ENCODE measurements at regions not wholly inside any gene's neighbourhood (a gene's known extent, or its start where the extent isn't known, plus 50 kb on each side); places are given as distances from the start of the nearest gene placed in this dataset.

- no peaks in the 10 kb centered on the region for H4K20me1 ChIP-seq
- no peaks in the 10 kb centered on the region for H3K9me3 ChIP-seq (replicated peaks in 1 of 11)
- no peak overlapping the region for H3K4me3 ChIP-seq
- H3K27me3 ChIP-seq: no peaks in the 10 kb centered on the region
- H3K27ac ChIP-seq: no peak overlapping the region
- no peak for TF ChIP-seq Cebpa-rat (IDR thresholded peaks at IDR 0.05)
- H3K36me3 ChIP-seq: no peaks in the 10 kb centered on the region
- no peak overlapping the region for H3K4me2 ChIP-seq
- H3K9ac ChIP-seq: no peak overlapping the region
- H3K4me1 ChIP-seq: peaks cover 0 to 7% (median 2%) of the 10 kb centered on the region in 10 experiments; a peak in 6 of 20 replicates
Measured at GRCh38 chr9:8168916-8169438, 369.4 kb upstream of the DMAC1 start.

- TF ChIP-seq Cebpa-rat (IDR thresholded peaks at IDR 0.05): no peak
- no peak overlapping the region for H3K9ac ChIP-seq
- no peaks in the 10 kb centered on the region for H3K4me1 ChIP-seq
- no peak overlapping the region for H3K4me3 ChIP-seq
- no peaks in the 10 kb centered on the region for H3K27me3 ChIP-seq
- H3K27ac ChIP-seq: no peak overlapping the region
- peaks cover 0 to 3% (median 0%) of the 10 kb centered on the region in 11 experiments; a peak in 1 of 22 replicates for H3K9me3 ChIP-seq (replicated peaks in 1 of 11)
- no peak overlapping the region for H3K4me2 ChIP-seq
- H3K36me3 ChIP-seq: no peaks in the 10 kb centered on the region
- H4K20me1 ChIP-seq: no peaks in the 10 kb centered on the region
Measured at GRCh38 chr9:8160787-8161186, 361.2 kb upstream of the DMAC1 start.

GRCh38 chr9:8158574-8158973, 359.0 kb upstream of the DMAC1 start:
- Histone ChIP-seq H3K4me2 (no peak overlapping the region), H3K4me3 (no peak overlapping the region), H3K4me1 (no peaks in the 10 kb centered on the region), H3K9ac (no peak overlapping the region), H3K27me3 (no peaks in the 10 kb centered on the region), H4K20me1 (no peaks in the 10 kb centered on the region), H3K9me3 (replicated peaks in 1 of 11) (peaks cover 0 to 3% (median 0%) of the 10 kb centered on the region in 11 experiments; a peak in 1 of 22 replicates), H3K36me3 (no peaks in the 10 kb centered on the region), H3K27ac (no peak overlapping the region)
- TF ChIP-seq Cebpa-rat (IDR thresholded peaks at IDR 0.05): no peak

- Histone ChIP-seq H3K27me3 (no peaks in the 10 kb centered on the region), H3K9me3 (replicated peaks in 1 of 11) (peaks cover 0 to 3% (median 0%) of the 10 kb centered on the region in 11 experiments; a peak in 1 of 22 replicates), H4K20me1 (no peaks in the 10 kb centered on the region), H3K36me3 (no peaks in the 10 kb centered on the region), H3K9ac (no peak overlapping the region), H3K4me1 (no peaks in the 10 kb centered on the region), H3K4me3 (no peak overlapping the region), H3K4me2 (no peak overlapping the region), H3K27ac (no peak overlapping the region)
- no peak for TF ChIP-seq Cebpa-rat (IDR thresholded peaks at IDR 0.05)
Measured at GRCh38 chr9:8157683-8158324, 358.2 kb upstream of the DMAC1 start.

- Histone ChIP-seq H3K27me3 (no peaks in the 10 kb centered on the region), H3K4me2 (no peak overlapping the region), H3K4me1 (no peaks in the 10 kb centered on the region), H3K27ac (no peak overlapping the region), H3K9ac (no peak overlapping the region), H3K4me3 (no peak overlapping the region), H3K36me3 (no peaks in the 10 kb centered on the region), H3K9me3 (replicated peaks in 1 of 11) (peaks cover 0 to 14% (median 0%) of the 10 kb centered on the region in 11 experiments; a peak in 3 of 22 replicates), H4K20me1 (no peaks in the 10 kb centered on the region)
- no peak for TF ChIP-seq Cebpa-rat (IDR thresholded peaks at IDR 0.05)
Measured at GRCh38 chr9:8156346-8156745, 356.8 kb upstream of the DMAC1 start.

GRCh38 chr9:8155706-8156105, 356.1 kb upstream of the DMAC1 start:
- Histone ChIP-seq H3K9ac (no peak overlapping the region), H3K4me2 (no peak overlapping the region), H3K27me3 (no peaks in the 10 kb centered on the region), H3K4me3 (no peak overlapping the region), H3K4me1 (no peaks in the 10 kb centered on the region), H3K27ac (no peak overlapping the region), H3K9me3 (replicated peaks in 1 of 11) (peaks cover 0 to 20% (median 4%) of the 10 kb centered on the region in 11 experiments; a peak in 8 of 22 replicates), H3K36me3 (no peaks in the 10 kb centered on the region), H4K20me1 (no peaks in the 10 kb centered on the region)
- no peak for TF ChIP-seq Cebpa-rat (IDR thresholded peaks at IDR 0.05)

GRCh38 chr9:8143677-8144076, 344.1 kb upstream of the DMAC1 start:
- Histone ChIP-seq H3K4me3 (no peak overlapping the region), H3K27ac (no peak overlapping the region), H3K4me1 (no peaks in the 10 kb centered on the region), H3K9me3 (replicated peaks in 1 of 11) (peaks cover 0 to 10% (median 0%) of the 10 kb centered on the region in 11 experiments; a peak in 4 of 22 replicates), H3K4me2 (no peak overlapping the region), H3K27me3 (no peaks in the 10 kb centered on the region; a peak in 1 of 22 replicates), H4K20me1 (no peaks in the 10 kb centered on the region), H3K36me3 (no peaks in the 10 kb centered on the region), H3K9ac (no peak overlapping the region)
- no peak for TF ChIP-seq Cebpa-rat (IDR thresholded peaks at IDR 0.05)

- H4K20me1 ChIP-seq: no peaks in the 10 kb centered on the region
- H3K27ac ChIP-seq: no peak overlapping the region
- no peak overlapping the region for H3K9ac ChIP-seq
- H3K27me3 ChIP-seq: no peaks in the 10 kb centered on the region; a peak in 1 of 22 replicates
- no peaks in the 10 kb centered on the region for H3K4me1 ChIP-seq
- no peaks in the 10 kb centered on the region for H3K9me3 ChIP-seq (replicated peaks in 1 of 11)
- H3K36me3 ChIP-seq: no peaks in the 10 kb centered on the region
- H3K4me3 ChIP-seq: no peak overlapping the region
- TF ChIP-seq Cebpa-rat (IDR thresholded peaks at IDR 0.05): no peak
- no peak overlapping the region for H3K4me2 ChIP-seq
Measured at GRCh38 chr9:8140557-8140956, 341.0 kb upstream of the DMAC1 start.

GRCh38 chr9:8139756-8140155, 340.2 kb upstream of the DMAC1 start:
- Histone ChIP-seq H3K9ac (no peak overlapping the region), H4K20me1 (no peaks in the 10 kb centered on the region), H3K4me1 (no peaks in the 10 kb centered on the region), H3K27ac (no peak overlapping the region), H3K4me3 (no peak overlapping the region), H3K27me3 (no peaks in the 10 kb centered on the region; a peak in 1 of 22 replicates), H3K4me2 (no peak overlapping the region), H3K9me3 (replicated peaks in 1 of 11) (no peaks in the 10 kb centered on the region), H3K36me3 (no peaks in the 10 kb centered on the region)
- no peak for TF ChIP-seq Cebpa-rat (IDR thresholded peaks at IDR 0.05)

- no peak overlapping the region for H3K9ac ChIP-seq
- no peak for TF ChIP-seq Cebpa-rat (IDR thresholded peaks at IDR 0.05)
- H3K4me3 ChIP-seq: no peak overlapping the region
- H3K4me1 ChIP-seq: peaks cover 0 to 7% (median 0%) of the 10 kb centered on the region in 10 experiments; a peak in 1 of 20 replicates
- no peaks in the 10 kb centered on the region for H3K36me3 ChIP-seq
- no peak overlapping the region for H3K27ac ChIP-seq
- H3K4me2 ChIP-seq: no peak overlapping the region
- no peaks in the 10 kb centered on the region for H3K9me3 ChIP-seq (replicated peaks in 1 of 11)
- H4K20me1 ChIP-seq: no peaks in the 10 kb centered on the region
- H3K27me3 ChIP-seq: no peaks in the 10 kb centered on the region; a peak in 1 of 22 replicates
Measured at GRCh38 chr9:8136477-8136876, 336.9 kb upstream of the DMAC1 start.
